HAP-1 (cell line): ENCODE measurements at regions not wholly inside any gene's neighbourhood (a gene's known extent, or its start where the extent isn't known, plus 50 kb on each side); places are given as distances from the start of the nearest gene placed in this dataset.
"Not testable (repeated sequence)": the region's sequence is repeated elsewhere in the genome, so short reads cannot be mapped to it uniquely, and the experiment has no call there.

Source experiments
- DNase-seq, 2 experiments: peaks; one replicate each; pipeline ENCODE4 v3.0.0-alpha.2; 2016 to 2020; ENCODE audit warnings: low spot score in 2 of 2
- H3K27me3 ChIP-seq: fragments of 250-450 bp; sonication (Bioruptor Pico); 2 replicates; pipeline ENCODE4 v1.5.1; 2020; ENCODE audit warnings: low read depth, mild to moderate bottlenecking, moderate library complexity
- H3K36me3 ChIP-seq: fragments of 250-450 bp; sonication (Bioruptor Pico); replicated peaks from 2 replicates; pipeline ENCODE4 v1.5.1; 2020; ENCODE audit warnings: mild to moderate bottlenecking
- H3K4me1 ChIP-seq: fragments of 250-450 bp; sonication (Bioruptor Pico); 2 replicates; pipeline ENCODE4 v1.5.1; 2020; ENCODE audit warnings: mild to moderate bottlenecking
- H3K4me3 ChIP-seq: fragments of 250-450 bp; sonication (Bioruptor Pico); 2 replicates; pipeline ENCODE4 v1.5.1; 2020; ENCODE audit warnings: mild to moderate bottlenecking, moderate library complexity
- H3K9me3 ChIP-seq: fragments of 250-450 bp; sonication (Bioruptor Pico); 2 replicates; pipeline ENCODE4 v1.5.1; 2020; ENCODE audit warnings: mild to moderate bottlenecking, moderate library complexity
- in situ Hi-C: fragments of 300-500 bp; cut with MboI; formaldehyde crosslinking; loops from 3 replicates; pipeline ENCODE4 v1.14.3; 2020; ENCODE audit warnings: low sequenced_read_pairs, inconsistent platforms, mixed read lengths

DNA sequence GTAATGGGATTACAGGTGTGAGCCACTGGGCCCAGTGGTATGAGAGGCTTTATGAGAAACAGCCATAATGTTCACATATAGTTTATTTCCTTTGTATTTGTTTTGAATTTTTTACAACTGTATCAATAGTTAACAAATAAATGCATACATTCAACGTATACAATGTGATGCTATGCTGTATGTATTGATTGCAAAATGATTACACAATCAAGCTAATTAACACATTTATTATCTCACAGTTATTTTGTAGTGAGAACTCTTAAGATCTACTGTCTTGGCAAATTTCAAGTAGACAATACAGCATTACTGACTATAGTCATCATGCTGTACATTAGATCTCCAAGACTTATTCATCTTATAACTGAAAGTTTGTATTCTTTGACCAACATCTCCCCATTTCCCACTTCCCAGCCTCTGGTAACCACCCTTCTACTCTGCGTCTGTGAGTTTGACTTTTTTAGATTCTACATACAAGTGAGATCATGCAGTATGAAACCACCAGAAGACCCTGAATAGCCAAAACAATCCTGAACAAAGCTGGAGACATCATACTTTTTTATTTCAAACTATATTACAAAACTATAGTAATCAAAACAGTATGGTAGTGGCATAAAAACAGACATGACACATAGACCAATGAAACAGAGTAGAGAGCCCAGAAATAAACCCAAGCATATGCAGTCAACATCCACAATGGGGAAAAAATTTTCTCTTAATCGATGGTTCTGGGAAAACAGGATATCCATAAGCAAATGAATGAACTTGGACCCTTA lies 157.2 kb upstream of the RREB1 start:
- H3K4me1 ChIP-seq, result no peaks in the 10 kb centered on the region
- in situ Hi-C loops, result no loop called here

DNA sequence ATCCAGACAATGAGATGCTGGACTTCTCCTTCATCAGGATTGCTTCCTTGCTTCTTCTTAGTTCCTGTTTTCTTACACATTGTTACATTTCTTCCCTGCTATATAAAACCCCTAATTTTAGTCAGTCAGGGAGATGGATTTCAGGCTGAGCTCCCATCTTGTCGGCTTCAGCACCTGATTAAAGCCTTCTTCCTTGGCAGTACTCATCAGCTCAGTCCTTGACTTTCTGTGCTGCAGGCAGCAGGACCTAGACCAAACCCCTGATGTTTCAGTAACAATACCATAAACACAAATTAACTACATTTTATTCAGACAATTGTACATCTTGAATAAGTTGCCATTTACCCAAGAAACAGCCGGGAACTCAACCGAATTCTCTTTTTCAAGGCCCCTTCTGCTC lies 156.4 kb upstream of the RREB1 start:
- no peak for DNase-seq
- Histone ChIP-seq H3K36me3 (no peaks in the 10 kb centered on the region), H3K4me3 (no peak overlapping the region), H3K4me1 (no peaks in the 10 kb centered on the region), H3K27me3 (no peaks in the 10 kb centered on the region), H3K9me3 (peaks cover 6% of the 10 kb centered on the region; the same call in 1 of the 2 replicates)
- in situ Hi-C loops, result no loop called here

More for the DNA sequence above, 157.2 kb upstream of the RREB1 start:
- no peak overlapping the region for H3K4me3 ChIP-seq
- peaks cover 6% of the 10 kb centered on the region; the same call in 1 of the 2 replicates for H3K9me3 ChIP-seq
- H3K27me3 ChIP-seq, result no peaks in the 10 kb centered on the region
- H3K36me3 ChIP-seq, result no peaks in the 10 kb centered on the region
- no peak for DNase-seq

DNA sequence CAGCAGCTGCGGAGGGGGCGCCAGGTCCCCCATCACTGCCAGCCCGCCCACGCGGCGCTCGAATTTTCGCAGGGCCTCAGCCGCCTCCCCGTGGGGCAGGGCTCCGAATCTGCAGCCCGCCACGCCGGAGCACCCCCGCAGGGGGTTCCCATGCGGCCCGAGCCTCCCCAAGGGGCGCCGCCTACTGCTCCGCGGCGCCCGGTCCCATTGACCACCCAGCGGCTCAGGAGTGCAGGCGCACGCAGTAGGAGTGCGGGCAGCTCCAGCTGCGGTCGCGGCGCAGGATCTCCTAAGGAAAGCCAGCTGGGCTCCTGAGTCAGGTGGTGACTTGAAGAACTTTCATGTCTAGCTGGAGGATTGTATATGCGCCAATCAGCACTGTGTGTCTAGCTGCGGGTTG lies 155.3 kb upstream of the RREB1 start:
- in situ Hi-C loops, result no loop called here

DNA sequence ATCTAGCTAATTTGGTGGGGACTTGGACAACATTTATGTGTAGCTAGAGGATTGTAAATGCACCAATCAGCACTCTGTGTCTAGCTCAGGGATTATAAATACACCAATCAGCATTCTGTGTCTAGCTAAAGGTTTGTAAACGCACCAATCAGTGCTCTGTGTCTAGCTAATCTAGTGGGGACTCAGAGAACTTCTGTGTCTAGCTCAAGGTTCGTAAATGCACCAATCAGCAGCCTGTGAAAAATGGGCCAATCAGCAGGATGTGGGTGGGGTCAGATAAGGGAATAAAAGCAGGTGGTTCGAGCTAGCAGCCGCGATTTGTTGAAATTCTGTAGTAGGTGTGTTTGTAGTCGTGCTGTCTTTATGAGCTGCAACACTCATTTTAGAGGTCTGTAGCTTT lies 154.8 kb upstream of the RREB1 start:
- H3K27me3 ChIP-seq, H3K9me3 ChIP-seq, DNase-seq, H3K4me1 ChIP-seq, H3K4me3 ChIP-seq, H3K36me3 ChIP-seq, in situ Hi-C loops: not testable (repeated sequence)

More for the DNA sequence above, 155.3 kb upstream of the RREB1 start:
- no peak for DNase-seq
- H3K36me3 ChIP-seq, result no peaks in the 10 kb centered on the region
- H3K4me3 ChIP-seq, result no peak overlapping the region
- H3K27me3 ChIP-seq, result no peaks in the 10 kb centered on the region
- H3K4me1 ChIP-seq, result no peaks in the 10 kb centered on the region
- peaks cover 6% of the 10 kb centered on the region; the same call in 1 of the 2 replicates for H3K9me3 ChIP-seq

DNA sequence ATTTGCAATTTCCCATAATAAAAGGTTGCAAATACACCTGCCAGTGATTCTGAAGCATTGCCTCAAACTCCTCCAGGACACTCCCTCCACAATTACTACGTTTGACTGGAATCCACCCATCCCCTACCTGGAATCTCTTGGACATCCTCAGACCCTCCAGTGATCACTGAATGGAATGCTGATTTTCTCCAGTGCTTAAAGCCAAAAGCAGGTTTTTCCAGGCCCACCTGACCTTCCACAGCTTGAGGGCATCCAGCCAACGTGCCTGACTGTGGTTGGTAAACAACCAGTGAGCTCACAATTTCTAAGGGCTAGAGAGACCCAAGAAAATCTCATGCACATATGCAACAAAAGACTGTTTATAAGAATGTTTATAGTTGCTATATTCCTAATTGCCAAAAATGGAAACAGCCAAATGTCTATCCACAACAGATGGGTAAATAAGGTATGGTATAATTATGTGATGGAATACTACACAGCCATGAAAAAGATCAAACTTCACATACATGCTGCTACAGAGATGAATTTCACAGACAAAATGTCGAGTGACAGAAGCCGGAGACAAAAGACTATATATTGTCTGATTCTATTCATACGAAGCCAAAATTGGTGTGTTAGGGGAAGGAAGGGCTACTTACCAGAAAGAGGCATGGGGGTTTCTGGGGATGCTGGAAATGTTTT lies 147.1 kb upstream of the RREB1 start:
- Histone ChIP-seq H3K4me3 (no peak overlapping the region), H3K9me3 (no peaks in the 10 kb centered on the region), H3K27me3 (no peaks in the 10 kb centered on the region), H3K36me3 (no peaks in the 10 kb centered on the region), H3K4me1 (no peaks in the 10 kb centered on the region)
- no peak for DNase-seq
- in situ Hi-C loops, result no loop called here

DNA sequence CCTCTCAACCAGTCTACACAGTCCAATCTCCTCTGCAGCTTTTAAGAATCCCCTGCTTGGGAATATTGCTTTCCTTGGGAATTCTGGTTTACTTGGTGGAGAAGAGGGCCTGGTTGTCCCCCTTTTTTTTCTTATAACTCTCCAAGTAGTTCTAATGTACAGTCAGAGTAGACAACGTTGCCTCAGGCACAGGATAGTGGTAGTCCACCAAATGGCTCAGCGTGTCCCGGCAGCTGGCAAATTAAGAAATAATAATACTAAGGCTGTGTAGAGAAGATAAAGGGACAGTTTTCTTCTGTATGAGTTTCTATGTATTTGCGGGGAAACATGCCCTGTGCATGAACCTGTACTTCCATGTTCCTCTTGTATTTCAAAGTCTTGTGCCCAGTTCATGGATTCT lies 145.7 kb upstream of the RREB1 start:
- H3K9me3 ChIP-seq, result no peaks in the 10 kb centered on the region
- H3K4me3 ChIP-seq, result no peak overlapping the region
- H3K4me1 ChIP-seq, result no peaks in the 10 kb centered on the region
- no peaks in the 10 kb centered on the region for H3K27me3 ChIP-seq
- in situ Hi-C loops, result no loop called here
- no peaks in the 10 kb centered on the region for H3K36me3 ChIP-seq
- no peak for DNase-seq

DNA sequence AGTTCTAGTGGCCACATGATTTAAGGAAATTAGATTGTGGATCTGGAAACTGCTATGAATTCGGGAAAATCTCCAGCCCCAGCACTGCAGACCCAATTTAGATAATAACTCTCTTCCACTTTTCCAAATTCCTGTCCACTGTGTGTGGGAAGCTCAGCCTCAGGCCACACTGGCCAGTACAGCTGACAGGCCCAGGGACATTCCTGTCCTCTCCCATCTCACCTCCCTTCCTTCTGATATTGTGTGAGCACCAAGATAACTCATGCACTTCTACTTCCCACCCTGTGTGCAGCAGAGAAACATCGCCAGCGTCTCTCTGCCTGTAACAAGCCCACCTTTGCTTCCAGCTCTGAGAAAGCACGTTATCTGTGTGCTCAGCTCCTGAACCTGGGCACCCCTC lies 145.1 kb upstream of the RREB1 start:
- in situ Hi-C loops, result no loop called here
- H3K27me3 ChIP-seq, result no peaks in the 10 kb centered on the region
- H3K4me1 ChIP-seq, result no peaks in the 10 kb centered on the region
- H3K4me3 ChIP-seq, result no peak overlapping the region
- H3K9me3 ChIP-seq, result no peaks in the 10 kb centered on the region
- DNase-seq, result no peak
- no peaks in the 10 kb centered on the region for H3K36me3 ChIP-seq

DNA sequence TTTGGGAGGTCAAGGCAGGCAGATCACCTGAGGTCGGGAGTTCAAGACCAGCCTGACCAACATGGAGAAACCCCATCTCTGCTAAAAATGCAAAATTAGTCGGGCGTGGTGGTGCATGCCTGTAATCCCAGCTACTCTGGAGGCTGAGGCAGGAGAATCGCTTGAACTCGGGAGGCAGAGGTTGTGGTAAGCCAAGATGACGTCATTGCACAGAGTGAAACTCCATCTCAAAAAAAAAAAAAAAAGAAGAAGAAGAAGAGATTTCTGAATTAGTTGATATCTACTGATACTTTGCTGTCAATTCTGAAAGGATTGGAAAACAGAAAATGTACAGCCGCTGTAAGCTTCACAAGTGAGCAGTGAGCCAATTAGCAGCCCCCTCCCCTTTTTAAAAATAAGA lies 144.4 kb upstream of the RREB1 start:
- DNase-seq, H3K36me3 ChIP-seq, H3K9me3 ChIP-seq, H3K27me3 ChIP-seq, in situ Hi-C loops, H3K4me1 ChIP-seq, H3K4me3 ChIP-seq: not testable (repeated sequence)

DNA sequence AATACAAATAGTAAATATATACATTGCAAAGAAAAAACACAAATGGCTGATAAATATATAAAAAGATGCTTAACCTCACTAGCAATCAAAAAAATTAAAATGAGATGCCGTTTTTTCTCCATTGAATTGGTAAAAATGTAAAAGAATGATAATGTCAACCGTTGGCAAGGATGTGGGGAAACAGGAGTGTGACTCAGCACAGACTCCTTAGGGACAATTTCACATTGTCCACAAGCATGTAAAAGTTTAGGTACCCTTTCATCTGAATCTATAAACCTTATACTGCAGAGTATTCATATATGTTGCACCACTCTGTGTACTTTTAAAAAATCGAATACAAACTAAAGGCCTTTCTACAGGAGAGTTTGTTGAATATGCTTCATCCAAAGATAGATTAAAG lies 143.1 kb upstream of the RREB1 start:
- H3K4me1 ChIP-seq, result no peaks in the 10 kb centered on the region
- no peak for DNase-seq
- in situ Hi-C loops, result no loop called here
- H3K4me3 ChIP-seq, result no peak overlapping the region
- no peaks in the 10 kb centered on the region for H3K36me3 ChIP-seq
- no peaks in the 10 kb centered on the region for H3K27me3 ChIP-seq
- H3K9me3 ChIP-seq, result no peaks in the 10 kb centered on the region

DNA sequence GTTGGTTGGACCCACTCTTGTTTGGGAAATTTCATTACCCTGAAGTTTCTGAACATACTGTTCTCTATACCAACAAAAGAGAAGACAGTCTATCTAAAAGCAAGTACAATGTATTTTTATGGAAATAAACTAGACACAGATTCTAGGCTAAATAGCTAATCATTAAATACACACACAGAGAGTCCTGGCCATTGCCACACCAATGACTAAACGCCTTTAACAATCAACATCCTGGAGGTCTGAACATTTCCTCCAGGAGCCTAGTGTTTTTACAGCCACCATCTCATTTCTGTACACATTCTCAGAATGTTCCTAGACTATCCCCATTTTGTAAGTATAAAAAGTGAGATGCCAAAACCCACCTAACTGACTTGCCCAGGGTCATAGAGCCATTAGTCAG lies 141.6 kb upstream of the RREB1 start:
- Histone ChIP-seq H3K27me3 (no peaks in the 10 kb centered on the region), H3K4me3 (no peak overlapping the region), H3K9me3 (no peaks in the 10 kb centered on the region), H3K36me3 (no peaks in the 10 kb centered on the region), H3K4me1 (no peaks in the 10 kb centered on the region)
- no peak for DNase-seq
- in situ Hi-C loops, result no loop called here

DNA sequence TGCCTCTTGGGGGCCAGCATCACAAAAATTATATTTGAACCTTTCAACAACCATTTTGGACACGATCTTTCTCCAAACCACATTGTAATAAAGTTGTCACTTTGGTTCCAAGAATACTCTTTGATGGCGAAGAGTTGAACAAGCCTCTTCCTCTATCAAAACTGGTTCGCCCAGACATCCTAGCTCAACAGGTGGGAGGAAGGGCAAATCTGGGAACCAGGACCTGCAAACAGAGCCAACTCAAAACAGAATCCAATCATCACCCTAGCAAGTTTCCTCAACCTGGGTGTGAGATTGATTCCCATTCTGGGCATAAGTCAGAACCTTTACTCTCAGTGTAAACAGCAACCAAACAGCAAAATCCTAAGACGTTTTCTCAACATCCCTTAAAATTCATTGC lies 141.2 kb upstream of the RREB1 start:
- Histone ChIP-seq H3K27me3 (no peaks in the 10 kb centered on the region), H3K36me3 (no peaks in the 10 kb centered on the region), H3K9me3 (no peaks in the 10 kb centered on the region), H3K4me3 (no peak overlapping the region), H3K4me1 (no peaks in the 10 kb centered on the region)
- DNase-seq, result no peak
- in situ Hi-C loops, result no loop called here

DNA sequence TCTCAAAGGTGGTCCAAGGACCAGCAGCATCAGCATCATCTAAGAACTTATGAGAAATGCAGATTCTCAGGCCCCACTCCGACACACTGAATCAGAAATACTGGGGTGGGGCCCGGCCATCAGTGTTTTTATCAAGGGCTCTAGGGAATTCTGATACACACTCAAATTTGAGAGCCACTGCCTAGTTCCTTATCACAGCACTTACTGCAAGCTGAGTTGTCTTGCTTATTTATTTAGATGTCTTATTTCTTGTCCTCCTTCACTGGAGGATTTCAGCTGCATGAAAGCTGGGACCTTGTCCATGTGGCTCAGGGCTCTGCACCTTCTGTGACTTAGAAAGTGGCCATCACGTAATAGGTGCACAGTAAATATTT lies 139.4 kb upstream of the RREB1 start:
- H3K4me1 ChIP-seq, result no peaks in the 10 kb centered on the region
- in situ Hi-C loops, result no loop called here

DNA sequence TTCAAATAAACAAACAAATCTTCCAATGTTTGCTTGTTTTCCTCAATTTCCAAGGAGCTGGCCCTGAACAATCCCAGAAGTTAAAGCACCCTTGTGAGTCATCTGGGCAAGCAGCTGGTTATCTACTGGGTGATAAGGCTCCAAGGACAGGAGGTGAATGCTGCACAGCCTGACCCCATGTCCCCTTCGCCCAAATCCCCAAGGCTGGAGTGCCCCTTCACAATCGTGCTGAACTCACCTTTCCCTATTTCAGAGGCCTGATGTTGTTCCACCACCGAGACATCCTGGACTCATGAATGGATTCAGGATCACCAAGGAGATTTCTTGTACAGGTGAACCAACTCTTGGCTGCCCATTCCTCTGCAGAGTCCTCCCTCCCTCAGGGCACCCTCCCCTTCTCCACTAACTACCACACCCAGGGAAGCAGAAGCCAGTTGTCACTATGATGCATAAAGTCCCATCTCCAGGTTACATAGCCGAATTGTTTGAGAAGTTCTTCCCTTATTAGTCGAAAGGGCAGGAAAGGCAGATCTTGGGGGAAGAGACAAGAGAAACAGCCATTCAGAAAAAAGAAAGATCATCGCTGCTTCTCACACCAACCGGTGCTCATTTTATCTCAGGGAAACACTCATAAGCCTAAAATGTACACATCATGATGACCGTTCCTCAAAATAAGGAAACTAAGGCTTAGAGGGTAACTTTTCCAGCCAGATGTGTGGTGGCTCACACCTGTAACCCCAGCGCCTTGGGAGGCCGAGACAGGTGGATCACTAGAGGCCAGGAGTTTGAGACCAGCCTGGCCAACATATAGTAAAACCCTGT lies 138.8 kb upstream of the RREB1 start:
- in situ Hi-C loops, result no loop called here
- no peak overlapping the region for H3K4me3 ChIP-seq
- no peaks in the 10 kb centered on the region for H3K9me3 ChIP-seq
- no peaks in the 10 kb centered on the region for H3K27me3 ChIP-seq
- no peaks in the 10 kb centered on the region for H3K4me1 ChIP-seq
- no peak for DNase-seq
- H3K36me3 ChIP-seq, result no peaks in the 10 kb centered on the region

More for the DNA sequence above, 139.4 kb upstream of the RREB1 start:
- Histone ChIP-seq H3K36me3 (no peaks in the 10 kb centered on the region), H3K4me3 (no peak overlapping the region), H3K27me3 (no peaks in the 10 kb centered on the region), H3K9me3 (no peaks in the 10 kb centered on the region)
- DNase-seq, result no peak

DNA sequence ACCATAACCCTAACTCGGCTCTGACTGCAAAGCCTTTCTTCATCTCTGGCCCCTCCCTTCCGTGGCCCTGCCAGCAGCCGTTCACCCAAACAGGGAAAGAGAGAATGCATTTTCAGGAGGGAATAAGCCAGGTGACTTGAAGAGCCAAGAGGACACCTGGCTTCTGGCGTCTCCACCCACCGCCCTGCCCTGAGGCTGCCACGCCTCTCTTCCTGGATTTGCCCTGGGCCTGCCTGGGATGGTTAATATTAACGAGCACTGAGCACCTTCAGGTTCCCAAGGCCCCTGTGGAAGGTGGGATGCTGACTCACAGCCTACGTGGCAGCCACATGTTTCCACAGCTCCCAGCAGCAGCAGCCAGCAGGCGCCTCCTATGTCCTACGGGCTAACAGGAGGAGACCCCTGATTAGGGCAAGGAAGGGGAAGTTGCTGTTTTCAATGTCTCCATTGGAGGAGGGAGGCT lies 138.0 kb upstream of the RREB1 start:
- Histone ChIP-seq H3K9me3 (no peaks in the 10 kb centered on the region), H3K4me3 (no peak overlapping the region), H3K27me3 (no peaks in the 10 kb centered on the region), H3K4me1 (no peaks in the 10 kb centered on the region), H3K36me3 (no peaks in the 10 kb centered on the region)
- no peak for DNase-seq
- in situ Hi-C loops, result no loop called here
